ENCODE measurements at regions not wholly inside any gene's neighbourhood (a gene's known extent, or its start where the extent isn't known, plus 50 kb on each side); places are given as distances from the start of the nearest gene placed in this dataset.
A peak's percentile ranks its signal among the peaks of the same experiment; 100 is the strongest.
"Not testable (repeated sequence)": the region's sequence is repeated elsewhere in the genome, so short reads cannot be mapped to it uniquely, and the experiment has no call there.

DNA sequence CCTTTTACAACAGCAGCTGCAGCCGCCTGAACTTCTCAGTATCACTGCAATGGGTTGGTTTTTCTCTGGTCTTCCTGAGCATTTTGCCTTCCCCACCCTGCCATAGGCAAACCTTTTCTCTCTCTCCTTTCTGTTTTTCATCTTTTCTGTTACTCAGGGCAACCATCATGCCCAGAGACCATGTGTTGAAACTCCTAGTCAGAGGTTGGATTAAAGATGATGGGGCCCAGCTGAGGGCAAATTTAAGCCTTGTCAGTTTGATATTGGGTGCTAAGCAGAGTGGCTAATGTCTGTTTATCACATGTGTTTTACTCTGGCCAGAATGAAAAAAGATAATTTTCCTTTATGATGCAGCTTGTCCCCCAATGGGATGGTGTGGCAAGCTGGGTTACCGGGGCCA is 107.9 kb upstream of the PMCH start:
- DNase-seq (no peak), ATAC-seq (ENCODE audit: low read depth in 2 of 2) (no peak)
- no peak overlapping the region for H3K4me3 ChIP-seq (ENCODE audit: low read depth, low read length)
- Mint-ChIP-seq H3K27ac (no peak overlapping the region), H3K36me3 (no peaks in the 10 kb centered on the region), H3K9me3 (peaks cover 0 to 18% (median 5%) of the 10 kb centered on the region in 7 donors), H3K4me3 (no peak overlapping the region), H3K27me3 (peaks cover 3% of the 10 kb centered on the region), H3K4me1 (no peaks in the 10 kb centered on the region)
- H3K27me3 ChIP-seq (ENCODE audit: control insufficient read depth, insufficient read depth, low read length) = no peaks in the 10 kb centered on the region
- H3K36me3 ChIP-seq (ENCODE audit: control insufficient read depth, insufficient read depth, low read length) = no peaks in the 10 kb centered on the region
- H3K9me3 ChIP-seq (ENCODE audit: control insufficient read depth in 2 of 2, low read length in 2 of 2) = peaks cover 0 to 8% of the 10 kb centered on the region in 2 experiments
- H3K4me1 ChIP-seq (ENCODE audit: control insufficient read depth, insufficient read depth, low read length, poor library complexity, severe bottlenecking) = no peaks in the 10 kb centered on the region
- H3K27ac ChIP-seq (ENCODE audit: insufficient read depth, low read length, poor library complexity, severe bottlenecking) = no peak overlapping the region

DNA sequence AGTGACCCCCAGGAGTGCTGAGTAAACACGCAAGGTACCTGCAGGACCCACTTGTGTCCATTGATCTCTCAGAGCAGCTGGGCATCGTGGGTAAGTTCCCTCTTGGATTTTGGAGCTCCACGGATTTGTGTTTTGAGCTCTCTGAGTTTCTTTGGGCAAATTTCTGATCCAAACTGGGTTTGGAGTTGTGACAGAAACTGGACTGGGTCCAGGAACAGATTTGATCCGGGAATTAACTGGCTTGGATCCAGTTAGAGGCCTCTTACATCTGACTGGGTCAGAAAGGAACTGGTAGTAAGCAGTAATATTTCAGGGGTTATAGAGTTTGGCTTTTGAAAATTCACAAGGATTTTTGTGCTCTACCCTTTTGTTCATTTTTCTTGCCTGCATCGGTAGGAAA is 107.0 kb upstream of the PMCH start:
- H3K9me3 Mint-ChIP-seq = peaks cover 0 to 20% (median 5%) of the 10 kb centered on the region in 7 donors
- H3K4me1 ChIP-seq (ENCODE audit: control insufficient read depth, insufficient read depth, low read length, poor library complexity, severe bottlenecking); ATAC-seq (ENCODE audit: low read depth in 2 of 2); H3K27ac ChIP-seq (ENCODE audit: insufficient read depth, low read length, poor library complexity, severe bottlenecking); H3K9me3 ChIP-seq (ENCODE audit: control insufficient read depth in 2 of 2, low read length in 2 of 2); DNase-seq; H3K27me3 ChIP-seq (ENCODE audit: control insufficient read depth, insufficient read depth, low read length); H3K36me3 ChIP-seq (ENCODE audit: control insufficient read depth, insufficient read depth, low read length); H3K4me3 ChIP-seq (ENCODE audit: low read depth, low read length); H3K4me3 Mint-ChIP-seq; H3K27ac Mint-ChIP-seq; H3K36me3 Mint-ChIP-seq; H3K4me1 Mint-ChIP-seq; H3K27me3 Mint-ChIP-seq: not testable (repeated sequence)

DNA sequence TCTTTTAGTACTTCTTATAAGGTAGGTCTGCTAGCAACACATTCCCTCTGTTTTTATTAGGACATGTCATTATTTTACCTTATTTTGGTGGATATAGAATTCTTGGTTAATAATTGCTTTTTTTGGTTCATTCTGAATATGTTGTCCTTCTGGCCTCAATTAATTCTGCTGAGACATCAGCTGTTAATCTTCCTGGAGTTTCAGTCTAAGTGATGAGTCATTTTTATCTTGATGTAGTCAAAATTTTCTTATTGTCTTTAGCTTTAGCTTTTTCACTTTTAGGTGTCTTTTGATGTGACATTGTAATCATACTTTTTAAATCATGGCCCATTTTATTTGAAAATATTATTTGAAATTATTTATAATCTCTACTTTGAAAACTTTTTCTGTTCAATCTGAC is 104.9 kb upstream of the PMCH start:
- H3K36me3 ChIP-seq (ENCODE audit: control insufficient read depth, insufficient read depth, low read length) = no peaks in the 10 kb centered on the region
- H3K4me3 Mint-ChIP-seq = no peak overlapping the region
- ATAC-seq (ENCODE audit: low read depth in 2 of 2) (no peak), DNase-seq (no peak)
- H3K9me3 Mint-ChIP-seq = peaks cover 2 to 19% (median 5%) of the 10 kb centered on the region in 7 donors
- H3K27me3 ChIP-seq (ENCODE audit: control insufficient read depth, insufficient read depth, low read length) = no peaks in the 10 kb centered on the region
- H3K27ac Mint-ChIP-seq = no peak overlapping the region
- H3K27me3 Mint-ChIP-seq = peaks cover 17% of the 10 kb centered on the region
- peaks cover 0 to 8% of the 10 kb centered on the region in 2 experiments for H3K9me3 ChIP-seq (ENCODE audit: control insufficient read depth in 2 of 2, low read length in 2 of 2)
- no peak overlapping the region for H3K27ac ChIP-seq (ENCODE audit: insufficient read depth, low read length, poor library complexity, severe bottlenecking)
- no peaks in the 10 kb centered on the region for H3K36me3 Mint-ChIP-seq
- no peak overlapping the region for H3K4me3 ChIP-seq (ENCODE audit: low read depth, low read length)
- H3K4me1 ChIP-seq (ENCODE audit: control insufficient read depth, insufficient read depth, low read length, poor library complexity, severe bottlenecking) = no peaks in the 10 kb centered on the region
- no peaks in the 10 kb centered on the region for H3K4me1 Mint-ChIP-seq

DNA sequence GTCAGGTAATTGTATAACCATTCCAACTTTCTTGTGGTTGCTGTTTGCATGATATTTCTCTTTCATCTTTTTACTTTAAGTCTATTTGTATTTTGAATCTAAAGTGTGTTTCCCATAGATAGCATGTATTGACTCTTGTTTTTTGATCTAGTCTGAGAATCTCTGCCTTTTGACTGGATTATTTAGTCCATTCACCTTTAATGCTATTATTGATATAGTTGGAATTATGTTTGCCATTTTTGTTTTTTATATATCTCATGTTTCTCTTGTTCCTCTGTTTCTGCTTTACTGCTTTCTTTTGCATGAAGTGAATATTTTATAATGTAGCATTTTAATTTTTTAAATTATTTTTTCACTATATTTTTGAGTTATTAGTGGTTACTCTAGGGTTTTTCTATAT is 103.9 kb upstream of the PMCH start:
- Mint-ChIP-seq H3K27me3 (peaks cover 22% of the 10 kb centered on the region), H3K9me3 (peaks cover 2 to 22% (median 5%) of the 10 kb centered on the region in 7 donors), H3K27ac (no peak overlapping the region), H3K36me3 (no peaks in the 10 kb centered on the region), H3K4me3 (no peak overlapping the region), H3K4me1 (no peaks in the 10 kb centered on the region)
- H3K27ac ChIP-seq (ENCODE audit: insufficient read depth, low read length, poor library complexity, severe bottlenecking) = no peak overlapping the region
- no peaks in the 10 kb centered on the region for H3K4me1 ChIP-seq (ENCODE audit: control insufficient read depth, insufficient read depth, low read length, poor library complexity, severe bottlenecking)
- no peaks in the 10 kb centered on the region for H3K27me3 ChIP-seq (ENCODE audit: control insufficient read depth, insufficient read depth, low read length)
- peaks cover 0 to 8% of the 10 kb centered on the region in 2 experiments for H3K9me3 ChIP-seq (ENCODE audit: control insufficient read depth in 2 of 2, low read length in 2 of 2)
- H3K36me3 ChIP-seq (ENCODE audit: control insufficient read depth, insufficient read depth, low read length) = no peaks in the 10 kb centered on the region
- no peak overlapping the region for H3K4me3 ChIP-seq (ENCODE audit: low read depth, low read length)
- ATAC-seq (ENCODE audit: low read depth in 2 of 2) (no peak), DNase-seq (no peak)

DNA sequence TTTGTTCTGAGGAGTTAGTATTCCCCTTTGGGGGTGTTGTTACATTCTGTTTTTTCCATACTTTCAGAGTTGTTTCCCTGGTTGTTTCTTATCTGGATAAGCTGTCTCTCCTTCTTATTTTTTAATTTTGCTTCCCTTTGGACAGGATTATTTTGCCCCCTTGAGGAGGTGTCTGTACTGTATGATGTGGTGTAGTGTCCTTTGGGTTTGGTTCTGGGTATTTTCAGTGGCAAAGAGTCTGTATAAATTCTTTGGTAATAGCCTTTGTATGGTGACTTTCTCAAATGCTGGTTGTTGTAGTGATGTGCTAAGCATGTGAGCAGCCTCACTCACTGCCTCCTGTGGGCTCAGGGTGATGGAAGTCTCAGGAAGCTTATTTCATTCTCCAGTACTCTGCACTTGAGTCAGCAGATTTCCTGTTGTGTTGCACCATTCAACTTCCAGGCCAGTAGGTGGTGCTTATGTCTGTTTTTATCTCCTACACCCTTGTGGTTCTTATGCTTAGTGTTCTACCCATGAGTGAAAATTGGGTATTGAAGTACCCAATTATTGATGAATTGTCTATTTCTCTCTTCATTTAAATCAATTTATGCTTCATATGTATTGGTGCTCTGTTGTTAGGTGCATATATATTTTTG is 103.3 kb upstream of the PMCH start:
- H3K4me3 ChIP-seq (ENCODE audit: low read depth, low read length) = no peak overlapping the region
- Mint-ChIP-seq H3K9me3 (peaks cover 2 to 22% (median 5%) of the 10 kb centered on the region in 7 donors), H3K4me1 (no peaks in the 10 kb centered on the region), H3K36me3 (no peaks in the 10 kb centered on the region), H3K27ac (no peak overlapping the region), H3K4me3 (no peak overlapping the region), H3K27me3 (peaks cover 22% of the 10 kb centered on the region)
- ATAC-seq (ENCODE audit: low read depth in 2 of 2) (peak in 1 of 2 donors; percentile 31), DNase-seq (peak in 1 of 3 donors; percentile 62)
- H3K36me3 ChIP-seq (ENCODE audit: control insufficient read depth, insufficient read depth, low read length) = no peaks in the 10 kb centered on the region
- H3K9me3 ChIP-seq (ENCODE audit: control insufficient read depth in 2 of 2, low read length in 2 of 2) = peaks cover 0 to 8% of the 10 kb centered on the region in 2 experiments
- no peaks in the 10 kb centered on the region for H3K27me3 ChIP-seq (ENCODE audit: control insufficient read depth, insufficient read depth, low read length)
- no peaks in the 10 kb centered on the region for H3K4me1 ChIP-seq (ENCODE audit: control insufficient read depth, insufficient read depth, low read length, poor library complexity, severe bottlenecking)
- H3K27ac ChIP-seq (ENCODE audit: insufficient read depth, low read length, poor library complexity, severe bottlenecking) = no peak overlapping the region

DNA sequence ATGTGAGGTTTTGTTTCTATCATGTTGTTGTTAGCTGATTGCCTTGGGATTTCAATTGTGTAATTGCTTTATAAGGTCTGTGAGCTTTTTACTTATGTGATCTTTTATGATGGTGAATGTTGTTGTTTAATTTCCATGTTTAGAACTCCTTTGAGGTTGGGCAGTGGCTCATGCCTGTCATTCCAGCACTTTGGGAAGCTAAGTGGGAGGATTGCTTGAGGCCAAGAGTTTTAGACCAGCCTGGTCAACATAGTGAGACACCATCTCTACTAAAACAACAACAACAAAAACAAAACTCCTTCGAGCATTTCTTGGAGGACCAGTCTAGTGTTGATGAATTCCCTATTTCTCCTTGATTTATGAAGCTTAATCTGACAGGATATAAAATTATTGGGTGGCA is 102.1 kb upstream of the PMCH start:
- ATAC-seq (ENCODE audit: low read depth in 2 of 2) (no peak), DNase-seq (no peak)
- Histone ChIP-seq H3K27me3 (ENCODE audit: control insufficient read depth, insufficient read depth, low read length) (no peaks in the 10 kb centered on the region), H3K9me3 (ENCODE audit: control insufficient read depth in 2 of 2, low read length in 2 of 2) (peaks cover 0 to 8% of the 10 kb centered on the region in 2 experiments), H3K36me3 (ENCODE audit: control insufficient read depth, insufficient read depth, low read length) (no peaks in the 10 kb centered on the region), H3K4me3 (ENCODE audit: low read depth, low read length) (no peak overlapping the region), H3K27ac (ENCODE audit: insufficient read depth, low read length, poor library complexity, severe bottlenecking) (no peak overlapping the region), H3K4me1 (ENCODE audit: control insufficient read depth, insufficient read depth, low read length, poor library complexity, severe bottlenecking) (no peaks in the 10 kb centered on the region)
- peaks cover 22% of the 10 kb centered on the region for H3K27me3 Mint-ChIP-seq
- no peaks in the 10 kb centered on the region for H3K4me1 Mint-ChIP-seq
- no peak overlapping the region for H3K4me3 Mint-ChIP-seq
- H3K36me3 Mint-ChIP-seq = no peaks in the 10 kb centered on the region
- H3K9me3 Mint-ChIP-seq = peaks cover 2 to 22% (median 5%) of the 10 kb centered on the region in 7 donors
- H3K27ac Mint-ChIP-seq = no peak overlapping the region

DNA sequence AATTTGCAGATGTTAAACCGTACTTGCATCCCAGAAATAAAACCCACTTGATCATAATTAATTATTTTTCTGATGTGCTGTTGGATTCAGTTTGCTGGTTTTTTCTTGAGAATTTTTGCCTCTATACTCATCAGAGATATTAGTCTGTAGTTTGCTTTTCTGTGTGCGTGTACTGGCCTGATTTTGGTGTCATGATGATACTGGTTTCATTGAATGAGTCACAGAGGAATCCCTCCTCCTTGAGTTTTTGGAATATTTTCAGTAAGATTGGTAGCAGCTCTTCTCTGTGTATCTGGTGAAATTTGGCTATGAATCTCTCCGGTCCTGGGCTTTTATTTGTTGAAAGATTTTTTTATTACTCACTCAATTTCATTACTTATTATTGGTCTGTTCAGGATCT is 100.4 kb upstream of the PMCH start:
- H3K36me3 Mint-ChIP-seq = no peaks in the 10 kb centered on the region
- no peak overlapping the region for H3K27ac ChIP-seq (ENCODE audit: insufficient read depth, low read length, poor library complexity, severe bottlenecking)
- H3K27me3 ChIP-seq (ENCODE audit: control insufficient read depth, insufficient read depth, low read length) = no peaks in the 10 kb centered on the region
- H3K4me3 ChIP-seq (ENCODE audit: low read depth, low read length) = no peak overlapping the region
- no peaks in the 10 kb centered on the region for H3K36me3 ChIP-seq (ENCODE audit: control insufficient read depth, insufficient read depth, low read length)
- peaks cover 0 to 18% (median 5%) of the 10 kb centered on the region in 7 donors for H3K9me3 Mint-ChIP-seq
- DNase-seq (no peak), ATAC-seq (ENCODE audit: low read depth in 2 of 2) (no peak)
- peaks cover 0 to 8% of the 10 kb centered on the region in 2 experiments for H3K9me3 ChIP-seq (ENCODE audit: control insufficient read depth in 2 of 2, low read length in 2 of 2)
- H3K4me3 Mint-ChIP-seq = no peak overlapping the region
- no peaks in the 10 kb centered on the region for H3K4me1 Mint-ChIP-seq
- peaks cover 22% of the 10 kb centered on the region for H3K27me3 Mint-ChIP-seq
- no peaks in the 10 kb centered on the region for H3K4me1 ChIP-seq (ENCODE audit: control insufficient read depth, insufficient read depth, low read length, poor library complexity, severe bottlenecking)
- H3K27ac Mint-ChIP-seq = no peak overlapping the region

DNA sequence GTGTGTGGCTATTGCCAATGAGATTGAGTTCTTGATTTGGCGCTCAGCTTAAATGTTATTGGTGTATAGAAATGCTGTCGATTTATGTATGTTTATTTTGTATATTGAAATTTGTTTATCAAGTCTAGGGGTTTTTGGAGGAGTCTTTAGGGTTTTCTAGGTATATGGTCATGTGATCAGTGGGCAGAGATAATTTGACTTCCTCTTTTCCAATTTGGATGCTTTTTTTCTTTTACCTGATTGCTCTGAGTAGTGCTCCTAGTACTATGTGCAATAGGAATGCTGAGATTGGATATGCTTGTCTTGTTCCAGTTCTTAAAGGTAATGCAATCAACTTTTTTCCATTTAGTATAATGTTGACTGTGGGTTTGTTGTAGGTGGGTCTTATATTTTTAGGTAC is 99.8 kb upstream of the PMCH start:
- no peak for ATAC-seq (ENCODE audit: low read depth in 2 of 2)
- peaks cover 22% of the 10 kb centered on the region for H3K27me3 Mint-ChIP-seq
- no peaks in the 10 kb centered on the region for H3K4me1 Mint-ChIP-seq
- DNase-seq = no peak
- H3K27me3 ChIP-seq (ENCODE audit: control insufficient read depth, insufficient read depth, low read length) = no peaks in the 10 kb centered on the region
- no peak overlapping the region for H3K4me3 ChIP-seq (ENCODE audit: low read depth, low read length)
- no peaks in the 10 kb centered on the region for H3K4me1 ChIP-seq (ENCODE audit: control insufficient read depth, insufficient read depth, low read length, poor library complexity, severe bottlenecking)
- no peaks in the 10 kb centered on the region for H3K36me3 Mint-ChIP-seq
- no peak overlapping the region for H3K27ac Mint-ChIP-seq
- H3K9me3 Mint-ChIP-seq = peaks cover 0 to 17% (median 5%) of the 10 kb centered on the region in 7 donors
- no peaks in the 10 kb centered on the region for H3K36me3 ChIP-seq (ENCODE audit: control insufficient read depth, insufficient read depth, low read length)
- H3K9me3 ChIP-seq (ENCODE audit: control insufficient read depth in 2 of 2, low read length in 2 of 2) = peaks cover 0 to 8% of the 10 kb centered on the region in 2 experiments
- H3K27ac ChIP-seq (ENCODE audit: insufficient read depth, low read length, poor library complexity, severe bottlenecking) = no peak overlapping the region
- H3K4me3 Mint-ChIP-seq = no peak overlapping the region

All from CD4-positive, CD25-positive, alpha-beta regulatory T cell (primary cell).